ENCODE measurements at regions not wholly inside any gene's neighbourhood (a gene's known extent, or its start where the extent isn't known, plus 50 kb on each side); places are given as distances from the start of the nearest gene placed in this dataset.

DNA sequence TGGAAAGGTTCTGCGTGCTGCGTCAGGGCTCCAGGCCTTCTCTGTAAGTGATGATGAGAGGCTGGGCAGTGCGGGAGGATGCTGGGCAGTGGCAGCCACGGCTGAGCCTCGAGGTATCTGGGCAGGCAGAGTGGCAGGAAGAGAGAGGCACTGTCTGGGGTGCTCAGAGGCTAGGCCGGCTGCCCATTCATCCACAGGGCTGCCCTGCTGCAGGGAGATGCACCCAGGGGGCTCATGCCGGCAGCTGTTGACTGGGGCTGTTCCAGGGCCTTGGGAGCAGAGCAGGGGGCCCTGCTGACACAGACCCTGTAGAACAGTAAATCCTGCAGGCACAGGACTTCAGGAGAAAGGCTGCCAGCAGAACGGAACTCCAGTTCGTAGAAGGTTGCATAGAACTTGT, 88.8 kb downstream of the BOD1 start:
- H3K36me3 ChIP-seq (ENCODE audit: control insufficient read depth, insufficient read depth, low read length): no peaks in the 10 kb centered on the region
- peaks cover 0 to 4% of the 10 kb centered on the region in 2 donors for H3K27me3 Mint-ChIP-seq (ENCODE audit: low read depth in 2 of 2)
- no peaks in the 10 kb centered on the region for H3K9me3 Mint-ChIP-seq
- WGBS (ENCODE audit: insufficient coverage): 80% methylated on average over 9 of the region's 9 CpGs
- no peaks in the 10 kb centered on the region for H3K9me3 ChIP-seq (ENCODE audit: control insufficient read depth, insufficient read depth, low read length)
- TF ChIP-seq, protein P1, sequence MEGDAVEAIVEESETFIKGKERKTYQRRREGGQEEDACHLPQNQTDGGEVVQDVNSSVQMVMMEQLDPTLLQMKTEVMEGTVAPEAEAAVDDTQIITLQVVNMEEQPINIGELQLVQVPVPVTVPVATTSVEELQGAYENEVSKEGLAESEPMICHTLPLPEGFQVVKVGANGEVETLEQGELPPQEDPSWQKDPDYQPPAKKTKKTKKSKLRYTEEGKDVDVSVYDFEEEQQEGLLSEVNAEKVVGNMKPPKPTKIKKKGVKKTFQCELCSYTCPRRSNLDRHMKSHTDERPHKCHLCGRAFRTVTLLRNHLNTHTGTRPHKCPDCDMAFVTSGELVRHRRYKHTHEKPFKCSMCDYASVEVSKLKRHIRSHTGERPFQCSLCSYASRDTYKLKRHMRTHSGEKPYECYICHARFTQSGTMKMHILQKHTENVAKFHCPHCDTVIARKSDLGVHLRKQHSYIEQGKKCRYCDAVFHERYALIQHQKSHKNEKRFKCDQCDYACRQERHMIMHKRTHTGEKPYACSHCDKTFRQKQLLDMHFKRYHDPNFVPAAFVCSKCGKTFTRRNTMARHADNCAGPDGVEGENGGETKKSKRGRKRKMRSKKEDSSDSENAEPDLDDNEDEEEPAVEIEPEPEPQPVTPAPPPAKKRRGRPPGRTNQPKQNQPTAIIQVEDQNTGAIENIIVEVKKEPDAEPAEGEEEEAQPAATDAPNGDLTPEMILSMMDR (IDR thresholded peaks at IDR 0.05): no peak
- H3K4me3 ChIP-seq (ENCODE audit: low read length): no peak overlapping the region
- DNase-seq (no peak), ATAC-seq (no peak)
- no peak overlapping the region for H3K4me3 Mint-ChIP-seq
- H3K27ac ChIP-seq (ENCODE audit: low read length): no peak overlapping the region
- no peaks in the 10 kb centered on the region for H3K4me1 Mint-ChIP-seq
- no peaks in the 10 kb centered on the region for H3K36me3 Mint-ChIP-seq
- H3K27ac Mint-ChIP-seq: no peak overlapping the region
- no peaks in the 10 kb centered on the region for H3K27me3 ChIP-seq (ENCODE audit: control insufficient read depth, insufficient read depth, low read length)
- intact Hi-C loops (cut with micrococcal nuclease): no loop called here
- no peaks in the 10 kb centered on the region for H3K4me1 ChIP-seq (ENCODE audit: control insufficient read depth, insufficient read depth, low read length)

DNA sequence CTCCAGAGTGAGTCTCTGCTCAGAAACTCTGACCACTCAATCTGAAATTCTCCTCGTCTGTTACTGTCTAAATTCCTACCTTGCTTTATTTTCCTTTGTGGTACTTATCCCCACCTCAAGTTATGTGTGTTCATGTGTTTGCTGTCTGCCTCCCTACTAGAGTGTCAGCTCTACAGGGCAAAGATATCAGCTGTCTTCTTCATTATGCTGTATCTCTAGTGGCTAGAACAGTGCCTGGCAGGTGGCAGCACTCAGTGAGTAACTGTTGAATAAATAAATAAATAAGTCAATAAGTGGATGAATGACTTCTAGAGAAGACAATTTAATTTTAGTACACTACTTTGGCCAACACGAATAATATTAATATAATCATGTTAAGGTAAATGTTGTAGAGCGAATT, 92.3 kb downstream of the BOD1 start:
- H3K27ac Mint-ChIP-seq: no peak overlapping the region
- TF ChIP-seq, protein P1 (IDR thresholded peaks at IDR 0.05): no peak
- H3K27me3 Mint-ChIP-seq (ENCODE audit: low read depth in 2 of 2): peaks cover 0 to 4% of the 10 kb centered on the region in 2 donors
- H3K36me3 Mint-ChIP-seq: no peaks in the 10 kb centered on the region
- H3K4me1 Mint-ChIP-seq: no peaks in the 10 kb centered on the region
- Histone ChIP-seq H3K9me3 (ENCODE audit: control insufficient read depth, insufficient read depth, low read length) (no peaks in the 10 kb centered on the region), H3K27me3 (ENCODE audit: control insufficient read depth, insufficient read depth, low read length) (peaks cover 2% of the 10 kb centered on the region), H3K4me1 (ENCODE audit: control insufficient read depth, insufficient read depth, low read length) (no peaks in the 10 kb centered on the region), H3K36me3 (ENCODE audit: control insufficient read depth, insufficient read depth, low read length) (no peaks in the 10 kb centered on the region), H3K27ac (ENCODE audit: low read length) (no peak overlapping the region), H3K4me3 (ENCODE audit: low read length) (no peak overlapping the region)
- intact Hi-C loops (cut with micrococcal nuclease): no loop called here
- DNase-seq (no peak), ATAC-seq (no peak)
- H3K4me3 Mint-ChIP-seq: no peak overlapping the region
- H3K9me3 Mint-ChIP-seq: no peaks in the 10 kb centered on the region
- WGBS (ENCODE audit: insufficient coverage): 89% methylated on average over 1 of the region's 3 CpGs

DNA sequence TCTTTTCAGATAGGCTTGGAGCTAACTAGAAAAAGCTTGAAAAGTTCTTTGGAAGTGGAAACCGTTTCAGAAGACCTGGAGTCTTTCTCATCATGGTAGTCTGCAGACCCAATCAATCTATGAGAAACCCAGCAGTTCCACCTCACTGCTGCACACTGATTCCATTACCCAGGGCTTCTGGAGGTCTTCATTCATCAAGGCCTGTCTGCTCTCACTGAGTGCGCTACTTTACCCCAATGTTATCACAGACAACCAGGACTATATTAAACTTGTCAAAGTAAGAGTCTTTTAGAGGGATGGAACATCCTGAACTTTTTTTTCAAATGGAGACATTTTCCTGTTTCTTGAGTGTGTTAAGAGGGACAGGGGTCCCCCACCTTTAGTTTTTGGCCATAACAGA, 93.1 kb downstream of the BOD1 start:
- Histone ChIP-seq H3K27me3 (ENCODE audit: control insufficient read depth, insufficient read depth, low read length) (peaks cover 2% of the 10 kb centered on the region), H3K36me3 (ENCODE audit: control insufficient read depth, insufficient read depth, low read length) (no peaks in the 10 kb centered on the region), H3K4me1 (ENCODE audit: control insufficient read depth, insufficient read depth, low read length) (no peaks in the 10 kb centered on the region), H3K9me3 (ENCODE audit: control insufficient read depth, insufficient read depth, low read length) (no peaks in the 10 kb centered on the region), H3K4me3 (ENCODE audit: low read length) (no peak overlapping the region), H3K27ac (ENCODE audit: low read length) (no peak overlapping the region)
- no peak for ATAC-seq
- Mint-ChIP-seq H3K9me3 (no peaks in the 10 kb centered on the region), H3K27ac (no peak overlapping the region), H3K4me1 (no peaks in the 10 kb centered on the region), H3K36me3 (no peaks in the 10 kb centered on the region), H3K27me3 (ENCODE audit: low read depth in 2 of 2) (peaks cover 0 to 5% of the 10 kb centered on the region in 2 donors), H3K4me3 (no peak overlapping the region)
- TF ChIP-seq, protein P1 (IDR thresholded peaks at IDR 0.05): no peak
- intact Hi-C loops (cut with micrococcal nuclease): no loop called here
- no peak for DNase-seq
- WGBS (ENCODE audit: insufficient coverage): 58% methylated on average over 1 of the region's 2 CpGs

DNA sequence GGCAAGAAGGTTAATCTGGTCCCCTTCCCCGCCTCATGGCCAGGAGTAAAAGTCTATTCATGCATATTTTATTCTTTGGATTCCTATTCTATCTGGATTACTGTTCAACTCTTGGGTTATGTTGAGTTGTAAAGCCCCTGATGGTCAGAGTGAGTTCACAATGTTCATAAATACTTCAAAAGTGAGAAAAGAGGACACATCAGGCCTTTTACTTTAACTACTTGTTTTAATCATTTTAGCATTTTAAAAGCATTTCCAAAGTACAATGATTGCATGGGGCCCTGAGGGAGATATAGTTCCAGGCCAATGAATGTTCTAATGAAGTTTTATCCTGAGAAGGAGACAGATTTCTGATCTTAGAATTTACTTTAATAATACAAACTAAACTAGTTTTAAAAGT, 93.9 kb downstream of the BOD1 start:
- H3K27me3 Mint-ChIP-seq (ENCODE audit: low read depth in 2 of 2): peaks cover 0 to 8% of the 10 kb centered on the region in 2 donors
- Histone ChIP-seq H3K36me3 (ENCODE audit: control insufficient read depth, insufficient read depth, low read length) (no peaks in the 10 kb centered on the region), H3K27ac (ENCODE audit: low read length) (no peak overlapping the region), H3K4me1 (ENCODE audit: control insufficient read depth, insufficient read depth, low read length) (no peaks in the 10 kb centered on the region), H3K4me3 (ENCODE audit: low read length) (no peak overlapping the region), H3K27me3 (ENCODE audit: control insufficient read depth, insufficient read depth, low read length) (peaks cover 2% of the 10 kb centered on the region), H3K9me3 (ENCODE audit: control insufficient read depth, insufficient read depth, low read length) (no peaks in the 10 kb centered on the region)
- ATAC-seq (no peak), DNase-seq (no peak)
- H3K27ac Mint-ChIP-seq: no peak overlapping the region
- H3K9me3 Mint-ChIP-seq: no peaks in the 10 kb centered on the region
- no peaks in the 10 kb centered on the region for H3K4me1 Mint-ChIP-seq
- no peak overlapping the region for H3K4me3 Mint-ChIP-seq
- H3K36me3 Mint-ChIP-seq: no peaks in the 10 kb centered on the region
- TF ChIP-seq, protein P1 (IDR thresholded peaks at IDR 0.05): no peak
- WGBS (ENCODE audit: insufficient coverage): no CpG with 5 or more reads among the region's 1 CpG
- intact Hi-C loops (cut with micrococcal nuclease): no loop called here
